HEK293 (cell line): ENCODE measurements at regions not wholly inside any gene's neighbourhood (a gene's known extent, or its start where the extent isn't known, plus 50 kb on each side); places are given as distances from the start of the nearest gene placed in this dataset.

Experiments
- CTCF ChIA-PET: fragments of 350-600 bp; formaldehyde crosslinking; extraction: SDS; loops from one replicate; lab custom pipeline; 2021; ENCODE audit warnings: antibody characterized with exemption; lab: Yijun Ruan, JAX
- POLR2A ChIA-PET: fragments of 300-600 bp; formaldehyde crosslinking; extraction: SDS; loops from one replicate; lab custom pipeline; 2020; ENCODE audit warnings: antibody characterized with exemption, inconsistent platforms; lab: Yijun Ruan, JAX
- H3K27ac ChIP-seq: fragments of 200-500 bp; sonication (Bioruptor generic); 2 replicates; pipeline ENCODE4 v1.5.1; 2014; ENCODE audit warnings: low read depth, low read length, control low read depth, inconsistent platforms; ENCODE audit errors: extremely low read depth
- H3K36me3 ChIP-seq, 2 experiments: fragments of 200-500 bp in 1 of 2; sonication (Bioruptor generic) in 1 of 2; 1 replicate in 1 of 2; 2 replicates in 1 of 2; pipeline ENCODE4 v1.5.1; 2014 to 2017; ENCODE audit warnings: inconsistent platforms in 2 of 2, low read length in 2 of 2; ENCODE audit not compliant: control insufficient read depth in 2 of 2, insufficient read depth in 1 of 2
- H3K4me1 ChIP-seq: fragments of 200-500 bp; sonication (Bioruptor generic); 2 replicates; pipeline ENCODE4 v1.5.1; 2014; ENCODE audit warnings: mild to moderate bottlenecking, low read length, inconsistent platforms; ENCODE audit not compliant: control insufficient read depth, insufficient read depth
- H3K4me3 ChIP-seq: 2 replicates; pipeline ENCODE4 v1.5.1; 2011; ENCODE audit warnings: low read depth, mild to moderate bottlenecking, control low read depth, low read length, moderate library complexity
- H3K9me3 ChIP-seq: fragments of 200-500 bp; sonication (Bioruptor generic); 2 replicates; pipeline ENCODE4 v1.5.1; 2014; ENCODE audit warnings: low read depth, low read length, inconsistent platforms; ENCODE audit not compliant: control insufficient read depth, insufficient read depth
- KLF9 ChIP-seq: fragments of 450-650 bp; formaldehyde crosslinking; IDR thresholded peaks from 2 replicates; pipeline ENCODE4 v1.5.1; 2016; ENCODE audit warnings: missing biosample characterization, missing genetic modification characterization, low read depth
- SCRT2 ChIP-seq: fragments of 450-650 bp; formaldehyde crosslinking; IDR thresholded peaks from 2 replicates; pipeline ENCODE4 v1.5.1; 2016; ENCODE audit warnings: missing biosample characterization, missing genetic modification characterization
- YY2 ChIP-seq: fragments of 450-650 bp; formaldehyde crosslinking; IDR thresholded peaks from 2 replicates; pipeline ENCODE4 v1.5.1; 2016; ENCODE audit warnings: missing biosample characterization, missing genetic modification characterization
- ZBTB7A ChIP-seq: fragments of 450-650 bp; formaldehyde crosslinking; IDR thresholded peaks from 2 replicates; pipeline ENCODE4 v1.5.1; 2016; ENCODE audit warnings: low read depth, missing biosample characterization, missing genetic modification characterization
- ZEB2 ChIP-seq: fragments of 450-650 bp; formaldehyde crosslinking; IDR thresholded peaks from 2 replicates; pipeline ENCODE4 v1.5.1; 2016; ENCODE audit warnings: missing biosample characterization, missing genetic modification characterization
- ZFHX2 ChIP-seq: fragments of 450-650 bp; formaldehyde crosslinking; conservative IDR thresholded peaks from 2 replicates; pipeline ENCODE4 v1.5.1; 2016; ENCODE audit warnings: missing biosample characterization, missing genetic modification characterization
- ZNF214 ChIP-seq: fragments of 450-650 bp; formaldehyde crosslinking; IDR thresholded peaks from 2 replicates; pipeline ENCODE4 v1.5.1; 2017; ENCODE audit warnings: missing biosample characterization, mild to moderate bottlenecking, missing genetic modification characterization, borderline replicate concordance
- ZNF292 ChIP-seq: fragments of 450-650 bp; formaldehyde crosslinking; IDR thresholded peaks from 2 replicates; pipeline ENCODE4 v1.5.1; 2016; ENCODE audit warnings: low read depth, missing biosample characterization, missing genetic modification characterization, borderline replicate concordance
- ZNF354C ChIP-seq: fragments of 450-650 bp; formaldehyde crosslinking; IDR thresholded peaks from 2 replicates; pipeline ENCODE4 v1.5.1; 2016; ENCODE audit warnings: missing biosample characterization, missing genetic modification characterization, low read depth, borderline replicate concordance
- ZNF391 ChIP-seq: fragments of 450-650 bp; formaldehyde crosslinking; IDR thresholded peaks from 2 replicates; pipeline ENCODE4 v1.5.1; 2016; ENCODE audit warnings: low read depth, missing biosample characterization, missing genetic modification characterization, borderline replicate concordance
- ZNF501 ChIP-seq: fragments of 450-650 bp; formaldehyde crosslinking; IDR thresholded peaks from 2 replicates; pipeline ENCODE4 v1.5.1; 2016; ENCODE audit warnings: missing biosample characterization, missing genetic modification characterization
- ZNF521 ChIP-seq: fragments of 450-650 bp; formaldehyde crosslinking; IDR thresholded peaks from 2 replicates; pipeline ENCODE4 v1.5.1; 2017; ENCODE audit warnings: missing biosample characterization, mild to moderate bottlenecking, missing genetic modification characterization
- ZNF621 ChIP-seq: fragments of 450-650 bp; formaldehyde crosslinking; IDR thresholded peaks from 2 replicates; pipeline ENCODE4 v1.5.1; 2017; ENCODE audit warnings: missing biosample characterization, missing genetic modification characterization
- ZNF777 ChIP-seq: fragments of 450-650 bp; formaldehyde crosslinking; IDR thresholded peaks from 2 replicates; pipeline ENCODE4 v1.5.1; 2017; ENCODE audit warnings: missing biosample characterization, missing genetic modification characterization, borderline replicate concordance
- TF ChIP-seq, protein P1 (sequence below): fragments of 450-650 bp; formaldehyde crosslinking; IDR thresholded peaks from 2 replicates; pipeline ENCODE4 v1.5.1; 2016; ENCODE audit warnings: missing biosample characterization, missing genetic modification characterization
- TF ChIP-seq, protein P2 (sequence below): fragments of 450-650 bp; formaldehyde crosslinking; IDR thresholded peaks from 2 replicates; pipeline ENCODE4 v1.5.1; 2016; ENCODE audit warnings: missing biosample characterization, missing genetic modification characterization
- TF ChIP-seq, protein P3 (sequence below): fragments of 450-650 bp; formaldehyde crosslinking; IDR thresholded peaks from 2 replicates; pipeline ENCODE4 v1.5.1; 2016; ENCODE audit warnings: missing biosample characterization, missing genetic modification characterization
- TF ChIP-seq, protein P4 (sequence below): fragments of 450-650 bp; formaldehyde crosslinking; IDR thresholded peaks from 2 replicates; pipeline ENCODE4 v1.5.1; 2016; ENCODE audit warnings: missing biosample characterization, missing genetic modification characterization, low read depth

DNA sequence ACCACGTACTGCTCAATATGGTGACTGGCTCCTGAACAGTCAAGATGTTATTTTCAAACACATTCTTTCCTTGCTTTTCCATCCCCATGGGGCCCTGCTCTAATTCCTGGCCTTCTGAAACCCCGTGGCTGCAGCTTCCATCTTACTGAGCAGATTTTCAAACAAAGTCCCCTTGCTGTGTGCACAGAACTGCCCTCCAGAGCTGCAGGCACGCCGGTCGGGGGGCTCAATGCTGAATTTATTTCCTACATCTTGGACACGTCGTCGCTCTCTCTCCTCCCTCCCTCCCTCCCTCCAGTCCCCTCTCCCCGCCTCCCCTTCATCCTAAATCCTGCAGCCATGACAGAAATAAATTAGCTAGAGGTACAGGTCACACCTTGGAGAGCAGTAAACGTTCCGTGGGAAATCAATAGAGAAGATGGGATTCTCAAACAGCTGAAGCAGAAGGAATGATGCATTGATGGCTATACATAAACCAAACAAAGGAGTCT lies 243.1 kb upstream of the BLID start:
- POLR2A ChIA-PET = no interaction called here
- no peak for TF ChIP-seq YY2 (tag by site-specific recombination)
- no peak for TF ChIP-seq ZNF521 (tag by site-specific recombination)
- TF ChIP-seq ZEB2 (tag by site-specific recombination) = no peak
- TF ChIP-seq ZNF391 (tag by site-specific recombination) = no peak
- TF ChIP-seq ZNF214 = no peak
- TF ChIP-seq, protein P1, sequence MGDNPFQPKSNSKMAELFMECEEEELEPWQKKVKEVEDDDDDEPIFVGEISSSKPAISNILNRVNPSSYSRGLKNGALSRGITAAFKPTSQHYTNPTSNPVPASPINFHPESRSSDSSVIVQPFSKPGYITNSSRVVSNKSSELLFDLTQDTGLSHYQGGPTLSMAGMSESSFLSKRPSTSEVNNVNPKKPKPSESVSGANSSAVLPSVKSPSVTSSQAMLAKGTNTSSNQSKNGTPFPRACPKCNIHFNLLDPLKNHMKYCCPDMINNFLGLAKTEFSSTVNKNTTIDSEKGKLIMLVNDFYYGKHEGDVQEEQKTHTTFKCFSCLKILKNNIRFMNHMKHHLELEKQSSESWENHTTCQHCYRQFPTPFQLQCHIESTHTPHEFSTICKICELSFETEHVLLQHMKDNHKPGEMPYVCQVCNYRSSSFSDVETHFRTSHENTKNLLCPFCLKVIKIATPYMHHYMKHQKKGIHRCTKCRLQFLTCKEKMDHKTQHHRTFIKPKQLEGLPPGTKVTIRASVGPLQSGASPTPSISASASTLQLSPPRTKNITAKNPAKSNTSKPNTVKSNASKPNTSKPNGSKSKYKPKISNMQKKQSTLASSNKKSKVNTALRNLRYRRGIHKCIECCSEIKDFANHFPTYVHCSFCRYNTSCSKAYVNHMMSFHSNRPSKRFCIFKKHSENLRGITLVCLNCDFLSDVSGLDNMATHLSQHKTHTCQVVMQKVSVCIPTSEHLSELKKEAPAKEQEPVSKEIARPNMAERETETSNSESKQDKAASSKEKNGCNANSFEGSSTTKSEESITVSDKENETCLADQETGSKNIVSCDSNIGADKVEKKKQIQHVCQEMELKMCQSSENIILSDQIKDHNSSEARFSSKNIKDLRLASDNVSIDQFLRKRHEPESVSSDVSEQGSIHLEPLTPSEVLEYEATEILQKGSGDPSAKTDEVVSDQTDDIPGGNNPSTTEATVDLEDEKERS (tag by site-specific recombination) = no peak
- TF ChIP-seq ZNF501 (tag by site-specific recombination) = no peak
- TF ChIP-seq ZNF354C (tag by site-specific recombination) = no peak
- TF ChIP-seq KLF9 (tag by site-specific recombination) = no peak
- TF ChIP-seq, protein P2, sequence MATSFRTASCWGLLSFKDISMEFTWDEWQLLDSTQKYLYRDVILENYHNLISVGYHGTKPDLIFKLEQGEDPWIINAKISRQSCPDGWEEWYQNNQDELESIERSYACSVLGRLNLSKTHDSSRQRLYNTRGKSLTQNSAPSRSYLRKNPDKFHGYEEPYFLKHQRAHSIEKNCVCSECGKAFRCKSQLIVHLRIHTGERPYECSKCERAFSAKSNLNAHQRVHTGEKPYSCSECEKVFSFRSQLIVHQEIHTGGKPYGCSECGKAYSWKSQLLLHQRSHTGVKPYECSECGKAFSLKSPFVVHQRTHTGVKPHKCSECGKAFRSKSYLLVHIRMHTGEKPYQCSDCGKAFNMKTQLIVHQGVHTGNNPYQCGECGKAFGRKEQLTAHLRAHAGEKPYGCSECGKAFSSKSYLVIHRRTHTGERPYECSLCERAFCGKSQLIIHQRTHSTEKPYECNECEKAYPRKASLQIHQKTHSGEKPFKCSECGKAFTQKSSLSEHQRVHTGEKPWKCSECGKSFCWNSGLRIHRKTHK = no peak
- TF ChIP-seq ZNF292 (tag by site-specific recombination) = no peak
- TF ChIP-seq, all 188 proteins: peak for 0
- H3K4me1 ChIP-seq = no peaks in the 10 kb centered on the region
- no peaks in the 10 kb centered on the region for H3K9me3 ChIP-seq
- CTCF ChIA-PET = no interaction called here
- no peak overlapping the region for H3K4me3 ChIP-seq
- no peaks in the 10 kb centered on the region for H3K36me3 ChIP-seq
- H3K27ac ChIP-seq = no peak overlapping the region

DNA sequence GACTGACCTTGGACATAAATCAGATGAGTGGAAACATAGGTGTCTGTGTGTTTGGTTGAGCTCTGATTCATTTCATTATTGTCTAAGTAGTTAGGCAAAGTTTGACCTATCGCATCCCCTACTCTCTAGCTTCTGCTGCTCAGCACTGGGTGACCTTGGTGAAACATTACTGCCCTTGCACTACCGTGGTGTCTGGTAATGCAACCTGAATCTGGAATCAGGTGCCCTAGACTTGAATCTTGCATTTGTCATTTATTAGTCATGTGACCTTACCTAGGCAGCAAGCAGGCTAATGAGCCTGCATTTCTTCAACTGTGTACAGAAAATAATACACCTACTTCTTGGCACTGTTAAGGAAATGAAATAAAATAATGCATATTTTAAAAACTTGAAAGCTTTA lies 242.3 kb upstream of the BLID start:
- ChIA-PET POLR2A (no interaction called here), CTCF (interaction anchor here (0.6 kb wide), 2 partner anchors 9 to 147 kb away, joined by 3 read pairs; no protein-coding TSS in a partner anchor)
- H3K36me3 ChIP-seq = no peaks in the 10 kb centered on the region
- no peaks in the 10 kb centered on the region for H3K4me1 ChIP-seq
- H3K27ac ChIP-seq = no peak overlapping the region
- H3K4me3 ChIP-seq = no peak overlapping the region
- H3K9me3 ChIP-seq = no peaks in the 10 kb centered on the region
- TF ChIP-seq ZBTB7A (tag by site-specific recombination) (no peak), ZFHX2 (tag by site-specific recombination) (no peak), SCRT2 (tag by site-specific recombination) (no peak), ZNF621 (tag by site-specific recombination) (no peak), ZNF777 (tag by site-specific recombination) (no peak)
- TF ChIP-seq, protein P3, sequence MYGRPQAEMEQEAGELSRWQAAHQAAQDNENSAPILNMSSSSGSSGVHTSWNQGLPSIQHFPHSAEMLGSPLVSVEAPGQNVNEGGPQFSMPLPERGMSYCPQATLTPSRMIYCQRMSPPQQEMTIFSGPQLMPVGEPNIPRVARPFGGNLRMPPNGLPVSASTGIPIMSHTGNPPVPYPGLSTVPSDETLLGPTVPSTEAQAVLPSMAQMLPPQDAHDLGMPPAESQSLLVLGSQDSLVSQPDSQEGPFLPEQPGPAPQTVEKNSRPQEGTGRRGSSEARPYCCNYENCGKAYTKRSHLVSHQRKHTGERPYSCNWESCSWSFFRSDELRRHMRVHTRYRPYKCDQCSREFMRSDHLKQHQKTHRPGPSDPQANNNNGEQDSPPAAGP (tag by site-specific recombination) = no peak
- TF ChIP-seq, protein P4, sequence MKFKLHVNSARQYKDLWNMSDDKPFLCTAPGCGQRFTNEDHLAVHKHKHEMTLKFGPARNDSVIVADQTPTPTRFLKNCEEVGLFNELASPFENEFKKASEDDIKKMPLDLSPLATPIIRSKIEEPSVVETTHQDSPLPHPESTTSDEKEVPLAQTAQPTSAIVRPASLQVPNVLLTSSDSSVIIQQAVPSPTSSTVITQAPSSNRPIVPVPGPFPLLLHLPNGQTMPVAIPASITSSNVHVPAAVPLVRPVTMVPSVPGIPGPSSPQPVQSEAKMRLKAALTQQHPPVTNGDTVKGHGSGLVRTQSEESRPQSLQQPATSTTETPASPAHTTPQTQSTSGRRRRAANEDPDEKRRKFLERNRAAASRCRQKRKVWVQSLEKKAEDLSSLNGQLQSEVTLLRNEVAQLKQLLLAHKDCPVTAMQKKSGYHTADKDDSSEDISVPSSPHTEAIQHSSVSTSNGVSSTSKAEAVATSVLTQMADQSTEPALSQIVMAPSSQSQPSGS = no peak
